Neural progenitor cell (in vitro differentiated cells): ENCODE measurements at regions not wholly inside any gene's neighbourhood (a gene's known extent, or its start where the extent isn't known, plus 50 kb on each side); places are given as distances from the start of the nearest gene placed in this dataset.

Experiments
- EZH2 ChIP-seq: fragments of 200-600 bp; sonication (generic); IDR thresholded peaks from 2 replicates; pipeline ENCODE4 v1.6.1; 2017; ENCODE audit warnings: antibody characterized with exemption, mild to moderate bottlenecking, moderate library complexity
- TF ChIP-seq, protein P1 (sequence below): fragments of 200-600 bp; sonication (generic); IDR thresholded peaks from 2 replicates; pipeline ENCODE4 v1.5.1; 2017; ENCODE audit warnings: antibody characterized with exemption, mild to moderate bottlenecking

DNA sequence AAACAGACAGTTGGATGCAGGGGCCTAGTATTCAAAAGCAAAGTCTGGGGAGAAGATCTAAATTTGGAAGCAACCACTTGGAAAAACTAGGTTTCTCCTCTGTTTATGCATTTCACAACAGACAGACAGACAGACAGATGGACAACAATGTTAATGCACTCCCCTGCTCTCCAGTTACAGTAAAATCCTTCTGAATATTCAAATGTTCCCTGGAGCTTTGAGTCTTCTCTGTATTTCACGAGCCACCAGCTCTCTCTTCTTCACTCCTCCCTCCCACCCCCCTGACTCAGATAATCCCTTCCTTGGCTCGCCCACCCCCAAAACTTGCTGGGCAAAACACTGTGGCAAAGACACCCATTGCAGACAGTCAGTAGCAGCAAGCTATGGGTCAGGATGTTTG, 129.3 kb upstream of the TOP1 start:
- TF ChIP-seq, protein P1, sequence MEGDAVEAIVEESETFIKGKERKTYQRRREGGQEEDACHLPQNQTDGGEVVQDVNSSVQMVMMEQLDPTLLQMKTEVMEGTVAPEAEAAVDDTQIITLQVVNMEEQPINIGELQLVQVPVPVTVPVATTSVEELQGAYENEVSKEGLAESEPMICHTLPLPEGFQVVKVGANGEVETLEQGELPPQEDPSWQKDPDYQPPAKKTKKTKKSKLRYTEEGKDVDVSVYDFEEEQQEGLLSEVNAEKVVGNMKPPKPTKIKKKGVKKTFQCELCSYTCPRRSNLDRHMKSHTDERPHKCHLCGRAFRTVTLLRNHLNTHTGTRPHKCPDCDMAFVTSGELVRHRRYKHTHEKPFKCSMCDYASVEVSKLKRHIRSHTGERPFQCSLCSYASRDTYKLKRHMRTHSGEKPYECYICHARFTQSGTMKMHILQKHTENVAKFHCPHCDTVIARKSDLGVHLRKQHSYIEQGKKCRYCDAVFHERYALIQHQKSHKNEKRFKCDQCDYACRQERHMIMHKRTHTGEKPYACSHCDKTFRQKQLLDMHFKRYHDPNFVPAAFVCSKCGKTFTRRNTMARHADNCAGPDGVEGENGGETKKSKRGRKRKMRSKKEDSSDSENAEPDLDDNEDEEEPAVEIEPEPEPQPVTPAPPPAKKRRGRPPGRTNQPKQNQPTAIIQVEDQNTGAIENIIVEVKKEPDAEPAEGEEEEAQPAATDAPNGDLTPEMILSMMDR = no peak
- no peak for TF ChIP-seq EZH2
